GM12865 (cell line): ENCODE measurements at regions not wholly inside any gene's neighbourhood (a gene's known extent, or its start where the extent isn't known, plus 50 kb on each side); places are given as distances from the start of the nearest gene placed in this dataset.
"Not testable (repeated sequence)": the region's sequence is repeated elsewhere in the genome, so short reads cannot be mapped to it uniquely, and the experiment has no call there.

Experiments used
- DNase-seq: peaks from one replicate; pipeline ENCODE4 v3.0.0; 2010; ENCODE audit warnings: low read depth
- H3K4me3 ChIP-seq: 2 replicates; pipeline ENCODE4 v1.5.1; 2011; ENCODE audit warnings: mild to moderate bottlenecking, low read depth, low read length, control low read depth
- TF ChIP-seq, protein P1 (sequence below): IDR thresholded peaks from 2 replicates; pipeline ENCODE4 v1.5.1; 2011; ENCODE audit warnings: low read length, control low read depth, low read depth, inconsistent platforms; ENCODE audit not compliant: insufficient read depth; ENCODE audit errors: missing control alignments

DNA sequence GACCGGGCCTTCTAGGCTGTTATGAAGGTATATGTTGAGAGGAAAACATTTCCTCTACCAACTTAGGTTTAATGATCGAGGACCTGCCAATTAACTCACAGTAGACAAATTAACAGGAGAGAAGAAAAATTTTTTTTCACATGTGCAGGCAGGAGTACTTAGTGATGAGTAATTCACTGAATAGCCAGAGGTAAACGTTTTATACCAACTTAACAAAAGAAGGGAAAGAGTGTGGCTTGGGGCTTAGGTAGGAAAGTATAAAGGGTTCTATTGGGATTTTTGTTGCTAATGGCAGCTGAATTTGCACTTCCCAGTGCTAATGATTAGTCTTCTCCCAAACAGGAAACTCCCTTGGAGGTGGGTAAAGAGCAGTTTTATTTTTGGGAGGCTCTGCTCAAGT is 121.6 kb upstream of the HS3ST4 start:
- no peak for DNase-seq
- no peak overlapping the region for H3K4me3 ChIP-seq
- TF ChIP-seq, protein P1, sequence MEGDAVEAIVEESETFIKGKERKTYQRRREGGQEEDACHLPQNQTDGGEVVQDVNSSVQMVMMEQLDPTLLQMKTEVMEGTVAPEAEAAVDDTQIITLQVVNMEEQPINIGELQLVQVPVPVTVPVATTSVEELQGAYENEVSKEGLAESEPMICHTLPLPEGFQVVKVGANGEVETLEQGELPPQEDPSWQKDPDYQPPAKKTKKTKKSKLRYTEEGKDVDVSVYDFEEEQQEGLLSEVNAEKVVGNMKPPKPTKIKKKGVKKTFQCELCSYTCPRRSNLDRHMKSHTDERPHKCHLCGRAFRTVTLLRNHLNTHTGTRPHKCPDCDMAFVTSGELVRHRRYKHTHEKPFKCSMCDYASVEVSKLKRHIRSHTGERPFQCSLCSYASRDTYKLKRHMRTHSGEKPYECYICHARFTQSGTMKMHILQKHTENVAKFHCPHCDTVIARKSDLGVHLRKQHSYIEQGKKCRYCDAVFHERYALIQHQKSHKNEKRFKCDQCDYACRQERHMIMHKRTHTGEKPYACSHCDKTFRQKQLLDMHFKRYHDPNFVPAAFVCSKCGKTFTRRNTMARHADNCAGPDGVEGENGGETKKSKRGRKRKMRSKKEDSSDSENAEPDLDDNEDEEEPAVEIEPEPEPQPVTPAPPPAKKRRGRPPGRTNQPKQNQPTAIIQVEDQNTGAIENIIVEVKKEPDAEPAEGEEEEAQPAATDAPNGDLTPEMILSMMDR: no peak

DNA sequence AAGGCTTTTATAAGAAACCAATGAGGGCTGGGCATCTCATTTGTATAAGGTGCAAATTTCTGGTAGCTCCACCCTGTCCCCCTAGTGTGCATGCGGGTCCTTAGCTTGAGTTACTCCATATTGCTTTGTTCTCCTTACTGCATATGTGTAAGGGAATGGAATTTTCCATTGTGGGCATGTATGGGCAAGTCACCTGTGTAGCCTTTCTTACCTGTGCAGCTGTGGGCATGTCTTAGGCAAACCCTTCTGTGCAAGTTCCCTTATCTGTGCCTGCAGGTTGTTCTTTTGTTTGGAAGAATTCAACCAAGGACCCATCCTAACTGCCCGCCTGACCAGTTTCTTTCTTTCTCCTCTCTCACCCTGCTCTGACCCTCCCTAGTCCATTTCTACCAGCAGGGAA is 122.8 kb upstream of the HS3ST4 start:
- no peak for DNase-seq
- no peak overlapping the region for H3K4me3 ChIP-seq

DNA sequence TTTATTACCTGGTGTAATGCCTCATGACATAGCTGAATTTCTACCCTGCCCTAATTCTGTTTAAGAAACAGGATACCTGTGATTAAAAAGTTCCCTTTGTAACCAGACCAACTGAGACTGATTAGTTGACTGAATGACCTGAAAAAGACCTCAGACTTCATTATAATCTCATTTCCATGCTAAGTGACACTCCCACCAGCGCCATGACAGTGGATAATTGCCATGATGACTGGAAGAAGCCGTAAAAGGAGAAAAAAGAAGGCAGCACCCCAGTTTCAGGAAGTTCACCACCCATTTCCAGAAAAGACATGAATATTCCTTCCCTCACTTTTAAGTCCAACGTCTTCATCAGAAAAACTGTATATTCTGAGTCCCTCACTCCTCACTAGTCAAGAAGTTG is 125.6 kb upstream of the HS3ST4 start:
- no peak for DNase-seq
- H3K4me3 ChIP-seq: no peak overlapping the region
- TF ChIP-seq, protein P1: no peak

More for the DNA sequence above, 122.8 kb upstream of the HS3ST4 start:
- TF ChIP-seq, protein P1: no peak

DNA sequence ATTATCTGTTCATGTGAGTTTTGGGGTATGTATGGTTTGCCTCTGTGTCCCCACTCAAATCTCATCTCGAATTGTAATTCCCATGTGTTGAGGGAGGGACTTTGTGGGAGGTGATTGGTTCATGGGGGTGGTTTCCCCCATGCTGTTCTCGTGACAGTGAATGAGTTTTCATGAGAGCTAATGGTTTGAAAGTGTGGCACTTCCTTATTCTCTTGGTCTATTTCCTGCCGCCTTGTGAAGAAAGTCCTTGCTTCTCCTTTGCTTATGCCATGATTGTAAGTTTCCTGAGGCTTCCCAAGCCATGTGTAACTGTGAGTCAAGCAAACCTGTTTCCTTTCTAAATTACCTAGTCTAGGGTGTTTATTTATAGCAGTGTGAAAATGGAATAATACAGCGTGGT is 128.1 kb upstream of the HS3ST4 start:
- no peak overlapping the region for H3K4me3 ChIP-seq
- TF ChIP-seq, protein P1: no peak
- DNase-seq: no peak

DNA sequence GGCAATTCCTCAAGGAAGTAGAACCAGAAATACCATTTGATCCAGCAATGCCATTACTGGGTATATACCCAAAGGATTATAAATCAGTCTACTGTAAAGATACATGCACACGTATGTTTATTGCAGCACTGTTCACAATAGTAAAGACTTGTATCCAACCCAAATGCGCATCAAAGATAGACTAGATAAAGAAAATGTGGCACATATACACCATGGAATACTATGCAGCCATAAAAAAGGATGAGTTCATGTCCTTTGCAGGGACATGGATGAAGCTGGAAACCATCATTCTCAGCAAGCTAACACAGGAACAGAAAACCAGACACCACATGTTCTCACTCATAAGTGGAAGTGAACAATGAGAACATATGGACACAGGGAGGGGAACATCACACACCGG is 130.0 kb upstream of the HS3ST4 start:
- DNase-seq, H3K4me3 ChIP-seq: not testable (repeated sequence)

DNA sequence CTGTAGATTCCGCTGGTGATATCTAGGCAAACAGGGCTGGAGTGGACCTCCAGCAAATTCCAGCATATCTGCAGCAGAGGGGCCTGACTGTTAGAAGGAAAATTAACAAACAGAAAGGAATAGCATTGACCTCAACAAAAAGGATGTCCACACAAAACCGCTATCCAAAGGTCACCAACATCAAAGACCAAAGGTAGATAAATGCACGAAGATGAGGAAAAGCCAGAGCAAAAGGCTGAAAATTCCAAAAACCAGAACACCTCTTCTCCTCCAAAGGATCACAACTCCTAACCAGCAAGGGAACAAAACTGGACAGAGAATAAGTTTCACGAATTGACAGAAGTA is 134.8 kb upstream of the HS3ST4 start:
- not testable (repeated sequence) for DNase-seq, H3K4me3 ChIP-seq

DNA sequence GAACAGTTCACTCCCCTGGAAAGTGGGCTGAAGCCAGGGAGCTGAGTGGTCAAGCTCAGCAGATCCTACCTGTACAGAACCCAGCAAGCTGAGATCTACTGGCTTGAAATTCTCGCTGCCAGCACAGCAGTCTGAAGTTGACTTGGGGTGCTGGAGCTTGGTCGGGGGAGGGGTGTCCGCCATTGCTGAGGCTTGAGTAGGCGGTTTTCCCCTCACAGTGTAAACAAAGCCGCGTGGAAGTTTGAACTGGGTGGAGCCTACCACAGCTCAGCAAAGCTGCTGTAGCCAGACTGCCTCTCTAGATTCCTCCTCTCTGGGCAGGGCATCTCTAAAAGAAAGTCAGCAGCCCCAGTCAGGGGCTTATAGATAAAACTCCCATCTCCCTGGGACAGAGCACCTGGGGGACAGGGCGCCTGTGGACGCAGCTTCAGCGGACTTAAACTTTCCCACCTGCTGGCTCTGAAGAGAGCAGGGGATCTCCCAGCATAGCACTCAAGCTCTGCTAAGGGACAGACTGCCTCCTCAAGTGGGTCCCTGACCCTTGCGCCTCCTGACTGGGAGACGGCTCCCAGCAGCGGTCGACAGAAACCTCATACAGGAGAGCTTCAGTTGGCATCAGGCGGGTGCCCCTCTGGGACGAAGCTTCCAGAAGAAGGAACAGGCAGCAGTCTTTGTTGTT is 135.3 kb upstream of the HS3ST4 start:
- DNase-seq, H3K4me3 ChIP-seq: not testable (repeated sequence)

DNA sequence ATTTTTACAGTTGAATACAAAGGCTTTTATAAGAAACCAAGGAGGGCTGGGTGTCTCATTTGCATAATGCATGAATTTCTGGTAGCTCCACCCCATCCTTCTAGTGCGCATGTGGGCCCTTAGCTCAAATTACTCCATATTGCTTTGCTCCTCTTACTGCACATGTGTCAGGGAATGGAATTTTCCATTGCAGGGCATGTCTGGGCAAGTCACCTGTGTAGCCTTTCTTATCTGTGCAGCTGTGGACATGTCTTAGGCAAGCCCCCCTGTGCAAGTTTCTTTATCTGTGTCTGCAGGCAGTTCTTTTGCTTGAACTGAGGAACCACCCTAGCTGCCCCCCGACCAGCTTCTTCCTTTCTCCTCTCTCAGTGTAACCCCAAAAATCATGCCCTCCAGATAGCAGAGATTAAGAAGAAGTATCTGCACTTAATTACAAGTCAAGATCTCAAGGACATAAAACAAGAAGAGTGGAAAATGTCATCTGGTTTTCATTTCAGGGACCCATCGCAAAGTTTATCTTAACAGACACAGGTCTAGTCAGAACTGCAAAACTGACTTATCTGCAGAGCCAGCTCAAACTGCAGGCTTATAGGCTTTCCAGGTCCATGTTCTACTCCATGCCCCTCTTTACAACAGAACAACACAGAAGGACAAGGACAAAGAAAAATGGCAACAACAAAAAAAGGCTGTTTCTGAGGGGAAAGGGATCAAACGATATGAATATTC is 137.9 kb upstream of the HS3ST4 start:
- peak; percentile 2 for DNase-seq
- H3K4me3 ChIP-seq: no peak overlapping the region
- TF ChIP-seq, protein P1: no peak

DNA sequence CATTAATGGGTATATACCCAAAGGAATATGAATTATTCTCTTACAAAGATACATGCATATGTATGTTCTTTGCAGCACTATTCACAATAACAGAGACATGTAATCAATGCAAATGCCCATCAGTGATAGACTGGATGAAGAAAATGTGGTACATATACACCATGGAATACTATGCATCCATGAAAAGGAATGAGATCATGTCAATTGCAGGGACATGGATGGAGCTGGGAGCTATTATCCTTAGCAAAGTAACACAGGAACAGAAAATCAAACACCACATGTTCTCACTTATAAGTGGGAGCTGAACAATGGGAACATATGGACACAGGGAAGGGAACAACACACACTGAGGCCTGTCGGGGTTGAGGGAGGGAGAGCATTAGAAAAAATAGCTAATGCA is 141.1 kb upstream of the HS3ST4 start:
- DNase-seq: no peak
- TF ChIP-seq, protein P1: no peak
- no peak overlapping the region for H3K4me3 ChIP-seq
